ENCODE measurements at regions not wholly inside any gene's neighbourhood (a gene's known extent, or its start where the extent isn't known, plus 50 kb on each side); places are given as distances from the start of the nearest gene placed in this dataset.

DNA sequence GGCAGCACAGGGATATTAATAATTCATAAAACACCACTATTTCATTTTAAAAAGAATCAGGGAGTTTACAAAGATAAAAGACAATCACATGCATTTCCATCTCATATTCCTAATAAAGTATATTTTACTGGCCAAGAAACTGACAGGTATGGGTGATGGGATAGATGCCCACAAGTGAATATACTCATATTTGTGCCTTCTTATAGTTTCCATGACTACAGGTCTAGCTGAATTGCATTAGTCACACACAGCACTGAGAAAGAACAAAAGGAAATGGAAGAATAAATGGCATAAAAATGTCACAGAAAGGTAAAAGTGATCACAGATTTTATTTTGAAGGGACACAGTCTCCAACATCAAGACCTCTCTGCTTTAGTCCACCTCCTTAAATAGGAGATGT, 193.5 kb downstream of the PLK2 start:
- TF ChIP-seq, protein P1, sequence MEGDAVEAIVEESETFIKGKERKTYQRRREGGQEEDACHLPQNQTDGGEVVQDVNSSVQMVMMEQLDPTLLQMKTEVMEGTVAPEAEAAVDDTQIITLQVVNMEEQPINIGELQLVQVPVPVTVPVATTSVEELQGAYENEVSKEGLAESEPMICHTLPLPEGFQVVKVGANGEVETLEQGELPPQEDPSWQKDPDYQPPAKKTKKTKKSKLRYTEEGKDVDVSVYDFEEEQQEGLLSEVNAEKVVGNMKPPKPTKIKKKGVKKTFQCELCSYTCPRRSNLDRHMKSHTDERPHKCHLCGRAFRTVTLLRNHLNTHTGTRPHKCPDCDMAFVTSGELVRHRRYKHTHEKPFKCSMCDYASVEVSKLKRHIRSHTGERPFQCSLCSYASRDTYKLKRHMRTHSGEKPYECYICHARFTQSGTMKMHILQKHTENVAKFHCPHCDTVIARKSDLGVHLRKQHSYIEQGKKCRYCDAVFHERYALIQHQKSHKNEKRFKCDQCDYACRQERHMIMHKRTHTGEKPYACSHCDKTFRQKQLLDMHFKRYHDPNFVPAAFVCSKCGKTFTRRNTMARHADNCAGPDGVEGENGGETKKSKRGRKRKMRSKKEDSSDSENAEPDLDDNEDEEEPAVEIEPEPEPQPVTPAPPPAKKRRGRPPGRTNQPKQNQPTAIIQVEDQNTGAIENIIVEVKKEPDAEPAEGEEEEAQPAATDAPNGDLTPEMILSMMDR (IDR thresholded peaks at IDR 0.05): no peak
- no peak for TF ChIP-seq POLR2A (IDR thresholded peaks at IDR 0.05)

Data from lower leg skin (tissue), 3 donors.